B cell (primary cell): ENCODE measurements at regions not wholly inside any gene's neighbourhood (a gene's known extent, or its start where the extent isn't known, plus 50 kb on each side); places are given as distances from the start of the nearest gene placed in this dataset.

Experiments used
- CTCF ChIP-seq: fragments of 200-600 bp; IDR thresholded peaks from one replicate; pipeline ENCODE4 v1.8.0; 2022; ENCODE audit warnings: antibody characterized with exemption, mild to moderate bottlenecking
- EZH2 ChIP-seq: IDR thresholded peaks from 2 replicates; pipeline ENCODE4 v1.6.1; 2012; ENCODE audit warnings: borderline replicate concordance, low read depth, mild to moderate bottlenecking, moderate library complexity, low read length; ENCODE audit not compliant: insufficient read depth, poor library complexity, severe bottlenecking

GRCh38 chr17:53218723-53219122 is 604.0 kb upstream of the KIF2B start:
- TF ChIP-seq CTCF, result no peak
- TF ChIP-seq EZH2, result no peak
